OCI-LY7 (cell line): ENCODE measurements at regions not wholly inside any gene's neighbourhood (a gene's known extent, or its start where the extent isn't known, plus 50 kb on each side); places are given as distances from the start of the nearest gene placed in this dataset.

ENCODE experiments used
- BruUV-seq: library from RNA; stranded (reverse); fragments of 400-500 nt; replicated peaks from 2 replicates; lab custom pipeline; 2021; lab: Mats Ljungman, UMichigan
- CTCF ChIA-PET: fragments of 300-600 bp; sonication (Branson Sonifier 250); formaldehyde crosslinking; loops from one replicate; lab custom pipeline; 2022; ENCODE audit warnings: antibody characterized with exemption; ENCODE audit not compliant: unreplicated experiment; lab: Charles Lee
- POLR2A ChIA-PET: fragments of 300-600 bp; sonication (Branson Sonifier 250); formaldehyde crosslinking; loops from one replicate; lab custom pipeline; 2022; ENCODE audit warnings: antibody characterized with exemption; lab: Charles Lee
- DNase-seq: peaks from one replicate; pipeline ENCODE4 v3.0.0-alpha.2; 2015; ENCODE audit warnings: low spot score
- H2AFZ ChIP-seq: fragments of 200-600 bp; sonication (generic), shearing (Covaris generic); 2 replicates; pipeline ENCODE4 v1.6.1; 2014; ENCODE audit warnings: mild to moderate bottlenecking, antibody characterized with exemption, low read length, moderate library complexity
- H3K27ac ChIP-seq: fragments of 200-600 bp; sonication (generic); 2 replicates; pipeline ENCODE4 v1.5.1; 2014; ENCODE audit warnings: mixed run types, low read depth, mild to moderate bottlenecking, moderate library complexity, low read length, inconsistent platforms; ENCODE audit not compliant: poor library complexity, severe bottlenecking
- H3K36me3 ChIP-seq: fragments of 200-600 bp; sonication (generic); 2 replicates; pipeline ENCODE4 v1.6.1; 2014; ENCODE audit warnings: mild to moderate bottlenecking, antibody characterized with exemption, low read length, moderate library complexity, mixed read lengths; ENCODE audit not compliant: insufficient read depth
- H3K4me1 ChIP-seq: fragments of 200-600 bp; sonication (generic); 2 replicates; pipeline ENCODE4 v1.5.1; 2014; ENCODE audit warnings: mild to moderate bottlenecking, low read length; ENCODE audit not compliant: insufficient read depth, poor library complexity, severe bottlenecking
- H3K4me2 ChIP-seq: fragments of 200-600 bp; sonication (generic); 2 replicates; pipeline ENCODE4 v1.6.1; 2014; ENCODE audit warnings: mild to moderate bottlenecking, low read length
- H3K4me3 ChIP-seq: fragments of 200-600 bp; sonication (generic); 2 replicates; pipeline ENCODE4 v1.5.1; 2014; ENCODE audit warnings: mild to moderate bottlenecking, low read depth, low read length; ENCODE audit not compliant: poor library complexity, severe bottlenecking
- H3K79me2 ChIP-seq: fragments of 200-600 bp; sonication (generic); 2 replicates; pipeline ENCODE4 v1.6.1; 2016; ENCODE audit warnings: low read depth, mild to moderate bottlenecking, low read length, moderate library complexity, mixed read lengths; ENCODE audit not compliant: insufficient read depth
- H3K9me2 ChIP-seq: fragments of 200-600 bp; sonication (generic); 2 replicates; pipeline ENCODE4 v1.6.1; 2016; ENCODE audit warnings: mild to moderate bottlenecking, low read length, mixed read lengths; ENCODE audit not compliant: insufficient read depth
- H3K9me3 ChIP-seq: fragments of 200-600 bp; sonication (generic); 2 replicates; pipeline ENCODE4 v1.6.1; 2014; ENCODE audit warnings: mild to moderate bottlenecking, mixed run types, low read length, mixed read lengths
- H4K20me1 ChIP-seq: fragments of 200-600 bp; sonication (generic); 2 replicates; pipeline ENCODE4 v1.6.1; 2014; ENCODE audit warnings: mild to moderate bottlenecking, antibody characterized with exemption, low read length, moderate library complexity, mixed read lengths; ENCODE audit not compliant: insufficient read depth
- EZH2phosphoT487 ChIP-seq: fragments of 200-600 bp; sonication (generic); IDR thresholded peaks from 2 replicates; pipeline ENCODE4 v1.6.1; 2018; ENCODE audit warnings: low read depth, borderline replicate concordance, mild to moderate bottlenecking, mixed run types, antibody characterized with exemption, low read length, moderate library complexity, mixed read lengths
- intact Hi-C: fragments of 100-400 bp; cut with micrococcal nuclease; formaldehyde crosslinking; loops from one replicate; pipeline ENCODE4 v1.10.0; 2022; ENCODE audit not compliant: unreplicated experiment
- TF ChIP-seq, protein P1 (sequence below): fragments of 200-600 bp; sonication (generic); conservative IDR thresholded peaks from 2 replicates; pipeline ENCODE4 v1.5.1; 2014; ENCODE audit warnings: mild to moderate bottlenecking, antibody characterized with exemption, low read length, moderate library complexity, mixed read lengths

- H4K20me1 ChIP-seq: no peaks in the 10 kb centered on the region
- no peaks in the 10 kb centered on the region for H3K9me2 ChIP-seq
- no peaks in the 10 kb centered on the region for H3K9me3 ChIP-seq
- TF ChIP-seq EZH2phosphoT487: no peak
- TF ChIP-seq, protein P1, sequence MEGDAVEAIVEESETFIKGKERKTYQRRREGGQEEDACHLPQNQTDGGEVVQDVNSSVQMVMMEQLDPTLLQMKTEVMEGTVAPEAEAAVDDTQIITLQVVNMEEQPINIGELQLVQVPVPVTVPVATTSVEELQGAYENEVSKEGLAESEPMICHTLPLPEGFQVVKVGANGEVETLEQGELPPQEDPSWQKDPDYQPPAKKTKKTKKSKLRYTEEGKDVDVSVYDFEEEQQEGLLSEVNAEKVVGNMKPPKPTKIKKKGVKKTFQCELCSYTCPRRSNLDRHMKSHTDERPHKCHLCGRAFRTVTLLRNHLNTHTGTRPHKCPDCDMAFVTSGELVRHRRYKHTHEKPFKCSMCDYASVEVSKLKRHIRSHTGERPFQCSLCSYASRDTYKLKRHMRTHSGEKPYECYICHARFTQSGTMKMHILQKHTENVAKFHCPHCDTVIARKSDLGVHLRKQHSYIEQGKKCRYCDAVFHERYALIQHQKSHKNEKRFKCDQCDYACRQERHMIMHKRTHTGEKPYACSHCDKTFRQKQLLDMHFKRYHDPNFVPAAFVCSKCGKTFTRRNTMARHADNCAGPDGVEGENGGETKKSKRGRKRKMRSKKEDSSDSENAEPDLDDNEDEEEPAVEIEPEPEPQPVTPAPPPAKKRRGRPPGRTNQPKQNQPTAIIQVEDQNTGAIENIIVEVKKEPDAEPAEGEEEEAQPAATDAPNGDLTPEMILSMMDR: no peak
- CTCF ChIA-PET: no interaction called here
- no peak overlapping the region for H3K4me3 ChIP-seq
- intact Hi-C loops: no loop called here
- no peak overlapping the region for H3K4me2 ChIP-seq
- no peak for DNase-seq
- no peak overlapping the region for H2AFZ ChIP-seq
- no peak overlapping the region for H3K27ac ChIP-seq
- POLR2A ChIA-PET: interaction anchor here (0.5 kb wide), 1 partner anchor 126 kb away, joined by 3 read pairs; no protein-coding TSS in a partner anchor
- H3K79me2 ChIP-seq: no peaks in the 10 kb centered on the region
- no TSS peak for BruUV-seq
- no peaks in the 10 kb centered on the region for H3K4me1 ChIP-seq
- no peaks in the 10 kb centered on the region for H3K36me3 ChIP-seq
Observed at GRCh38 chr21:16020878-16021277, 291.1 kb downstream of the USP25 start.

- Histone ChIP-seq H3K4me1 (no peaks in the 10 kb centered on the region), H4K20me1 (no peaks in the 10 kb centered on the region), H3K4me3 (no peak overlapping the region), H3K36me3 (no peaks in the 10 kb centered on the region), H3K79me2 (no peaks in the 10 kb centered on the region), H2AFZ (no peak overlapping the region), H3K9me2 (no peaks in the 10 kb centered on the region), H3K4me2 (no peak overlapping the region), H3K27ac (no peak overlapping the region), H3K9me3 (no peaks in the 10 kb centered on the region)
- no peak for DNase-seq
- TF ChIP-seq, protein P1: no peak
- no peak for TF ChIP-seq EZH2phosphoT487
- no TSS peak for BruUV-seq
- CTCF ChIA-PET: no interaction called here
- intact Hi-C loops: no loop called here
- POLR2A ChIA-PET: interaction anchor here (0.5 to 0.6 kb wide), 2 partner anchors 612 to 1407 kb away, joined by 3 to 4 read pairs; no protein-coding TSS in a partner anchor
Observed at GRCh38 chr21:16022116-16022515, 292.3 kb downstream of the USP25 start.

- ChIA-PET CTCF (no interaction called here), POLR2A (interaction anchor here (0.7 kb wide), 1 partner anchor 31 kb away, joined by 4 read pairs; no protein-coding TSS in a partner anchor)
- H3K27ac ChIP-seq: no peak overlapping the region
- no TSS peak for BruUV-seq
- no peak overlapping the region for H2AFZ ChIP-seq
- H4K20me1 ChIP-seq: no peaks in the 10 kb centered on the region
- no peaks in the 10 kb centered on the region for H3K4me1 ChIP-seq
- no peak for TF ChIP-seq EZH2phosphoT487
- TF ChIP-seq, protein P1: no peak
- H3K9me3 ChIP-seq: no peaks in the 10 kb centered on the region
- no peaks in the 10 kb centered on the region for H3K9me2 ChIP-seq
- no peak overlapping the region for H3K4me2 ChIP-seq
- no peaks in the 10 kb centered on the region for H3K79me2 ChIP-seq
- no peak for DNase-seq
- H3K36me3 ChIP-seq: no peaks in the 10 kb centered on the region
- H3K4me3 ChIP-seq: no peak overlapping the region
- intact Hi-C loops: no loop called here
Observed at GRCh38 chr21:16022921-16023320, 293.1 kb downstream of the USP25 start.
